SK-N-SH (cell line): ENCODE measurements at regions not wholly inside any gene's neighbourhood (a gene's known extent, or its start where the extent isn't known, plus 50 kb on each side); places are given as distances from the start of the nearest gene placed in this dataset.

Experiments
- CTCF ChIA-PET: fragments of 300-600, 350-600 bp; formaldehyde crosslinking; extraction: SDS; loops from one replicate; lab custom pipeline; 2021; lab: Yijun Ruan, JAX
- POLR2A ChIA-PET: fragments of 350-600 bp; sonication (Branson Sonifier 250); formaldehyde crosslinking; extraction: SDS; loops from one replicate; lab custom pipeline; 2020; ENCODE audit warnings: antibody characterized with exemption, inconsistent platforms; lab: Yijun Ruan, JAX
- DNase-seq: peaks from one replicate; pipeline ENCODE4 v3.0.0; 2012
- H2AFZ ChIP-seq: fragments of 200-600 bp; sonication (generic); 2 replicates; pipeline ENCODE4 v1.8.1; 2016; ENCODE audit warnings: antibody characterized with exemption, mild to moderate bottlenecking, low read depth
- H3F3A ChIP-seq: fragments of 200-600 bp; sonication (generic); replicated peaks from 2 replicates; pipeline ENCODE3; 2016; ENCODE audit warnings: antibody characterized with exemption, mild to moderate bottlenecking; ENCODE audit not compliant: insufficient read depth
- H3K27ac ChIP-seq, 2 experiments: fragments of 200-500 bp in 1 of 2; fragments of 200-600 bp in 1 of 2; sonication (Bioruptor generic) in 1 of 2; sonication (generic), shearing (Covaris generic) in 1 of 2; 2 replicates each; pipeline versions ENCODE4 v1.5.1 to v1.6.1; 2014 to 2016; ENCODE audit warnings: low read depth in 2 of 2, inconsistent platforms in 1 of 2, low read length in 1 of 2, mild to moderate bottlenecking in 1 of 2, mixed read lengths in 1 of 2
- H3K27me3 ChIP-seq: fragments of 200-600 bp; sonication (generic), shearing (Covaris generic); 2 replicates; pipeline ENCODE4 v1.6.1; 2016; ENCODE audit warnings: mixed run types; ENCODE audit not compliant: insufficient read depth
- H3K36me3 ChIP-seq, 2 experiments: fragments of 200-500 bp in 1 of 2; fragments of 200-600 bp in 1 of 2; sonication (Bioruptor generic) in 1 of 2; sonication (generic) in 1 of 2; replicated peaks in 1 of 2; 2 replicates each; pipeline versions ENCODE3 to v1.5.1; 2014 to 2016; ENCODE audit warnings: low read length in 1 of 2, mild to moderate bottlenecking in 1 of 2; ENCODE audit not compliant: insufficient read depth in 2 of 2, control insufficient read depth in 1 of 2
- H3K4me1 ChIP-seq, 2 experiments: fragments of 200-500 bp in 1 of 2; fragments of 200-600 bp in 1 of 2; sonication (Bioruptor generic) in 1 of 2; sonication (generic), shearing (Covaris generic) in 1 of 2; 2 replicates each; pipeline versions ENCODE4 v1.5.1 to v1.6.1; 2014 to 2016; ENCODE audit warnings: low read depth in 1 of 2, low read length in 1 of 2, mixed run types in 1 of 2; ENCODE audit not compliant: insufficient read depth in 2 of 2, control insufficient read depth in 1 of 2
- H3K4me2 ChIP-seq: fragments of 200-600 bp; sonication (generic), shearing (Covaris generic); 2 replicates; pipeline ENCODE4 v1.6.1; 2017; ENCODE audit warnings: mixed run types
- H3K4me3 ChIP-seq, 2 experiments: fragments of 200-500 bp in 1 of 2; fragments of 200-600 bp in 1 of 2; sonication (Bioruptor generic) in 1 of 2; sonication (generic), shearing (Covaris generic) in 1 of 2; 2 replicates each; pipeline versions ENCODE4 v1.5.1 to v1.8.1; 2014 to 2016; ENCODE audit warnings: low read depth in 2 of 2, inconsistent platforms in 1 of 2, low read length in 1 of 2, mild to moderate bottlenecking in 1 of 2, mixed read lengths in 1 of 2, moderate library complexity in 1 of 2
- H3K79me2 ChIP-seq: fragments of 200-600 bp; sonication (generic); 2 replicates; pipeline ENCODE4 v1.8.1; 2017; ENCODE audit warnings: mild to moderate bottlenecking; ENCODE audit not compliant: insufficient read depth
- H3K9ac ChIP-seq: fragments of 200-600 bp; sonication (generic); 2 replicates; pipeline ENCODE4 v1.6.1; 2017; ENCODE audit warnings: mixed run types
- H3K9me2 ChIP-seq: fragments of 200-600 bp; sonication (generic); 2 replicates; pipeline ENCODE4 v1.6.1; 2017; ENCODE audit warnings: mixed run types
- H3K9me3 ChIP-seq: fragments of 200-600 bp; sonication (generic); 2 replicates; pipeline ENCODE4 v1.6.1; 2017; ENCODE audit warnings: mixed run types, mild to moderate bottlenecking, moderate library complexity
- H4K20me1 ChIP-seq: fragments of 200-600 bp; sonication (generic); 2 replicates; pipeline ENCODE4 v1.6.1; 2017; ENCODE audit warnings: mild to moderate bottlenecking, mixed run types; ENCODE audit not compliant: insufficient read depth
- CHD2 ChIP-seq: fragments of 150-350 bp; IDR thresholded peaks from 2 replicates; pipeline ENCODE4 v1.6.1; 2018; ENCODE audit warnings: low read length; ENCODE audit not compliant: partially characterized antibody
- ELF1 ChIP-seq: IDR thresholded peaks from 2 replicates; pipeline ENCODE4 v1.4.0; 2012
- EZH2phosphoT487 ChIP-seq: fragments of 200-600 bp; sonication (generic); IDR thresholded peaks from 2 replicates; pipeline ENCODE4 v1.6.1; 2017; ENCODE audit warnings: low read depth, mixed run types, mild to moderate bottlenecking, antibody characterized with exemption, moderate library complexity, borderline replicate concordance
- FOSL2 ChIP-seq: IDR thresholded peaks from 2 replicates; pipeline ENCODE4 v1.4.0; 2012; ENCODE audit warnings: low read depth, mild to moderate bottlenecking, moderate library complexity, borderline replicate concordance
- FOXJ3 ChIP-seq: sonication (generic); formaldehyde crosslinking; IDR thresholded peaks from 2 replicates; pipeline ENCODE4 v1.5.1; 2020; ENCODE audit warnings: mild to moderate bottlenecking, missing genetic modification reagents
- FOXM1 ChIP-seq: IDR thresholded peaks from 2 replicates; pipeline ENCODE4 v1.4.0; 2012; ENCODE audit warnings: low read depth, mild to moderate bottlenecking
- GABPA ChIP-seq: IDR thresholded peaks from 2 replicates; pipeline ENCODE4 v1.4.0; 2012; ENCODE audit warnings: low read depth, mild to moderate bottlenecking
- GATA2 ChIP-seq: sonication (generic); formaldehyde crosslinking; IDR thresholded peaks from 2 replicates; pipeline ENCODE4 v1.5.0; 2020; ENCODE audit warnings: mild to moderate bottlenecking, missing genetic modification reagents
- JUND ChIP-seq: IDR thresholded peaks from 2 replicates; pipeline ENCODE4 v1.4.0; 2012
- NFIC ChIP-seq: IDR thresholded peaks from 2 replicates; pipeline ENCODE4 v1.4.0; 2012; ENCODE audit warnings: borderline replicate concordance
- POLR2AphosphoS5 ChIP-seq: IDR thresholded peaks from 2 replicates; pipeline ENCODE4 v1.6.1; 2012; ENCODE audit warnings: low read depth, low read length
- RAD21 ChIP-seq: IDR thresholded peaks from 2 replicates; pipeline ENCODE4 v1.6.1; 2012; ENCODE audit warnings: mild to moderate bottlenecking, low read length
- RCOR1 ChIP-seq: fragments of 150-350 bp; IDR thresholded peaks from 2 replicates; pipeline ENCODE4 v1.6.1; 2017; ENCODE audit warnings: antibody characterized with exemption, low read length
- RFX5 ChIP-seq: IDR thresholded peaks from 2 replicates; pipeline ENCODE4 v1.6.1; 2012; ENCODE audit warnings: mild to moderate bottlenecking, improper control_type of control experiment, low read length
- SIN3A ChIP-seq: IDR thresholded peaks from 2 replicates; pipeline ENCODE4 v1.6.1; 2012; ENCODE audit warnings: low read depth, mild to moderate bottlenecking, low read length, moderate library complexity, borderline replicate concordance
- SMC3 ChIP-seq: IDR thresholded peaks from 2 replicates; pipeline ENCODE4 v1.6.1; 2012; ENCODE audit warnings: low read depth, low read length, improper control_type of control experiment
- TAF1 ChIP-seq: IDR thresholded peaks from 2 replicates; pipeline ENCODE4 v1.6.1; 2012; ENCODE audit warnings: low read depth, mild to moderate bottlenecking, low read length, moderate library complexity, borderline replicate concordance
- WGBS: methylation state at CpG from one replicate; pipeline ENCODE4 v1.1.6; 2017; ENCODE audit warnings: low lambda C conversion rate; 5-methylcytosine and 5-hydroxymethylcytosine counted together
- TF ChIP-seq, protein P1 (sequence below): IDR thresholded peaks from 2 replicates; pipeline ENCODE4 v1.4.0; 2012; ENCODE audit warnings: low read depth, borderline replicate concordance
- TF ChIP-seq, protein P2 (sequence below): fragments of 150-350 bp; IDR thresholded peaks from 2 replicates; pipeline ENCODE4 v1.6.1; 2017; ENCODE audit warnings: antibody characterized with exemption, low read length, low read depth, borderline replicate concordance
- TF ChIP-seq, protein P3 (sequence below): IDR thresholded peaks from 2 replicates; pipeline ENCODE4 v1.4.0; 2012; ENCODE audit warnings: low read depth, borderline replicate concordance
- TF ChIP-seq, protein P4 (sequence below): IDR thresholded peaks from 2 replicates; pipeline ENCODE4 v1.6.1; 2012; ENCODE audit warnings: mild to moderate bottlenecking, low read depth, low read length, moderate library complexity
- TF ChIP-seq, protein P5 (sequence below): IDR thresholded peaks from 2 replicates; pipeline ENCODE4 v1.4.0; 2012; ENCODE audit warnings: low read depth

DNA sequence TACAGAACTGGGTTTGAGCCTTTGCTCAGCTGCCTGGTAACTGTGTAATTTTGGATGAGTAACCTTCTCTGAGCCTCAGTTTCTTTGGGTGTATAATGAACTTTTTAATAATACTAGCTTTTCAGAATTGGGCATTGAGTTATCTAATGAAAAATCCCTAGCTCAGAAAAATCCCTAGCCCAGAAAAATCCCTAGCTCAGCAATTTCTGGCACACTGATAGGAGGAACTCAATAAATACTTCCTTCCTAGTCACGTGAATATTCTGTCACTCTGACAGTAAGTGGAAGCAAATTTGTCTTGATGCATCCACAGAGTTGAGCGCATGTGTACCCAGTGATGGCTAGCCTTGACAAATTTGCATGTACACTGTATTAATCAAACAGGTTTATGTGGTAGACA is 817.6 kb downstream of the XPNPEP1 start:
- Histone ChIP-seq H3K4me3 (no peak overlapping the region), H3K4me2 (no peak overlapping the region), H3K27me3 (no peaks in the 10 kb centered on the region), H3K9me2 (no peaks in the 10 kb centered on the region), H2AFZ (no peak overlapping the region), H3K79me2 (no peaks in the 10 kb centered on the region), H3F3A (no peaks in the 10 kb centered on the region), H3K27ac (no peak overlapping the region), H4K20me1 (no peaks in the 10 kb centered on the region), H3K36me3 (no peaks in the 10 kb centered on the region), H3K9me3 (no peaks in the 10 kb centered on the region), H3K9ac (no peak overlapping the region), H3K4me1 (no peaks in the 10 kb centered on the region)
- no peak for TF ChIP-seq FOSL2
- TF ChIP-seq, protein P1, sequence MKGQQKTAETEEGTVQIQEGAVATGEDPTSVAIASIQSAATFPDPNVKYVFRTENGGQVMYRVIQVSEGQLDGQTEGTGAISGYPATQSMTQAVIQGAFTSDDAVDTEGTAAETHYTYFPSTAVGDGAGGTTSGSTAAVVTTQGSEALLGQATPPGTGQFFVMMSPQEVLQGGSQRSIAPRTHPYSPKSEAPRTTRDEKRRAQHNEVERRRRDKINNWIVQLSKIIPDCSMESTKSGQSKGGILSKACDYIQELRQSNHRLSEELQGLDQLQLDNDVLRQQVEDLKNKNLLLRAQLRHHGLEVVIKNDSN, result no peak
- no peak for TF ChIP-seq JUND
- TF ChIP-seq FOXJ3 (CRISPR knock-in tag), result no peak
- no peak for TF ChIP-seq POLR2AphosphoS5
- TF ChIP-seq, protein P2, sequence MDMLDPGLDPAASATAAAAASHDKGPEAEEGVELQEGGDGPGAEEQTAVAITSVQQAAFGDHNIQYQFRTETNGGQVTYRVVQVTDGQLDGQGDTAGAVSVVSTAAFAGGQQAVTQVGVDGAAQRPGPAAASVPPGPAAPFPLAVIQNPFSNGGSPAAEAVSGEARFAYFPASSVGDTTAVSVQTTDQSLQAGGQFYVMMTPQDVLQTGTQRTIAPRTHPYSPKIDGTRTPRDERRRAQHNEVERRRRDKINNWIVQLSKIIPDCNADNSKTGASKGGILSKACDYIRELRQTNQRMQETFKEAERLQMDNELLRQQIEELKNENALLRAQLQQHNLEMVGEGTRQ, result no peak
- TF ChIP-seq RAD21, result no peak
- no peak for TF ChIP-seq NFIC
- no peak for TF ChIP-seq EZH2phosphoT487
- no peak for TF ChIP-seq RCOR1
- TF ChIP-seq ELF1, result no peak
- TF ChIP-seq, protein P3, sequence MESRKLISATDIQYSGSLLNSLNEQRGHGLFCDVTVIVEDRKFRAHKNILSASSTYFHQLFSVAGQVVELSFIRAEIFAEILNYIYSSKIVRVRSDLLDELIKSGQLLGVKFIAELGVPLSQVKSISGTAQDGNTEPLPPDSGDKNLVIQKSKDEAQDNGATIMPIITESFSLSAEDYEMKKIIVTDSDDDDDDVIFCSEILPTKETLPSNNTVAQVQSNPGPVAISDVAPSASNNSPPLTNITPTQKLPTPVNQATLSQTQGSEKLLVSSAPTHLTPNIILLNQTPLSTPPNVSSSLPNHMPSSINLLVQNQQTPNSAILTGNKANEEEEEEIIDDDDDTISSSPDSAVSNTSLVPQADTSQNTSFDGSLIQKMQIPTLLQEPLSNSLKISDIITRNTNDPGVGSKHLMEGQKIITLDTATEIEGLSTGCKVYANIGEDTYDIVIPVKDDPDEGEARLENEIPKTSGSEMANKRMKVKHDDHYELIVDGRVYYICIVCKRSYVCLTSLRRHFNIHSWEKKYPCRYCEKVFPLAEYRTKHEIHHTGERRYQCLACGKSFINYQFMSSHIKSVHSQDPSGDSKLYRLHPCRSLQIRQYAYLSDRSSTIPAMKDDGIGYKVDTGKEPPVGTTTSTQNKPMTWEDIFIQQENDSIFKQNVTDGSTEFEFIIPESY, result no peak
- no peak for TF ChIP-seq GABPA
- no peak for TF ChIP-seq CHD2
- TF ChIP-seq TAF1, result no peak
- TF ChIP-seq FOXM1, result no peak
- 28% methylated on average over 2 of the region's 2 CpGs for WGBS
- no peak for DNase-seq
- POLR2A ChIA-PET, result no interaction called here
- CTCF ChIA-PET, result interaction anchor here (0.6 to 1.6 kb wide), 2 partner anchors 97 to 116 kb away, joined by 3 read pairs; no protein-coding TSS in a partner anchor

DNA sequence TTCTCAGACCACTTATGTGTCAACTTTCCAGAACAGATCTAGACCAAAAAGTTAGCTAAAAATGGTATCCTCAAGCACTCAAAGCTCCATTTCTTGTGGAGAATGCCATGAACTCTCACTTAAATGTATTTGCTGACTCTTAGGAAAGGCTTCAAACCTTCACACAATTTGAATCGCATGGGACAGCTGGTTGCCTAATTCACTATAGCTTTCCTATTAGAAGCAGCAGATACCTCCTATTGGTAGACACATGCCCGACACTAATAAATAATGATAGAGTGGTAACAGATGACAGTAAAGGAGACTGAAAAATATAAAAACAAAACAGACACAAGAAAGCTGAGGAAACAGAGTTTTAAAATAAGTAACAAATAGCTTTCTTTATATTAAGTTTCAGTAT is 818.5 kb downstream of the XPNPEP1 start:
- ChIA-PET CTCF (interaction anchor here (1.6 kb wide), 1 partner anchor 98 kb away, joined by 3 read pairs; no protein-coding TSS in a partner anchor), POLR2A (no interaction called here)
- TF ChIP-seq SIN3A (no peak), FOSL2 (no peak), RAD21 (no peak), POLR2AphosphoS5 (no peak), GABPA (no peak), RFX5 (no peak), TAF1 (no peak), FOXM1 (no peak), SMC3 (no peak), GATA2 (CRISPR knock-in tag) (no peak)
- TF ChIP-seq, protein P4, sequence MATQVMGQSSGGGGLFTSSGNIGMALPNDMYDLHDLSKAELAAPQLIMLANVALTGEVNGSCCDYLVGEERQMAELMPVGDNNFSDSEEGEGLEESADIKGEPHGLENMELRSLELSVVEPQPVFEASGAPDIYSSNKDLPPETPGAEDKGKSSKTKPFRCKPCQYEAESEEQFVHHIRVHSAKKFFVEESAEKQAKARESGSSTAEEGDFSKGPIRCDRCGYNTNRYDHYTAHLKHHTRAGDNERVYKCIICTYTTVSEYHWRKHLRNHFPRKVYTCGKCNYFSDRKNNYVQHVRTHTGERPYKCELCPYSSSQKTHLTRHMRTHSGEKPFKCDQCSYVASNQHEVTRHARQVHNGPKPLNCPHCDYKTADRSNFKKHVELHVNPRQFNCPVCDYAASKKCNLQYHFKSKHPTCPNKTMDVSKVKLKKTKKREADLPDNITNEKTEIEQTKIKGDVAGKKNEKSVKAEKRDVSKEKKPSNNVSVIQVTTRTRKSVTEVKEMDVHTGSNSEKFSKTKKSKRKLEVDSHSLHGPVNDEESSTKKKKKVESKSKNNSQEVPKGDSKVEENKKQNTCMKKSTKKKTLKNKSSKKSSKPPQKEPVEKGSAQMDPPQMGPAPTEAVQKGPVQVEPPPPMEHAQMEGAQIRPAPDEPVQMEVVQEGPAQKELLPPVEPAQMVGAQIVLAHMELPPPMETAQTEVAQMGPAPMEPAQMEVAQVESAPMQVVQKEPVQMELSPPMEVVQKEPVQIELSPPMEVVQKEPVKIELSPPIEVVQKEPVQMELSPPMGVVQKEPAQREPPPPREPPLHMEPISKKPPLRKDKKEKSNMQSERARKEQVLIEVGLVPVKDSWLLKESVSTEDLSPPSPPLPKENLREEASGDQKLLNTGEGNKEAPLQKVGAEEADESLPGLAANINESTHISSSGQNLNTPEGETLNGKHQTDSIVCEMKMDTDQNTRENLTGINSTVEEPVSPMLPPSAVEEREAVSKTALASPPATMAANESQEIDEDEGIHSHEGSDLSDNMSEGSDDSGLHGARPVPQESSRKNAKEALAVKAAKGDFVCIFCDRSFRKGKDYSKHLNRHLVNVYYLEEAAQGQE, result no peak
- TF ChIP-seq, protein P5, sequence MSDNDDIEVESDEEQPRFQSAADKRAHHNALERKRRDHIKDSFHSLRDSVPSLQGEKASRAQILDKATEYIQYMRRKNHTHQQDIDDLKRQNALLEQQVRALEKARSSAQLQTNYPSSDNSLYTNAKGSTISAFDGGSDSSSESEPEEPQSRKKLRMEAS, result no peak

More for the DNA sequence above, 818.5 kb downstream of the XPNPEP1 start:
- no peaks in the 10 kb centered on the region for H3K36me3 ChIP-seq
- H3K9me3 ChIP-seq, result no peaks in the 10 kb centered on the region
- H4K20me1 ChIP-seq, result no peaks in the 10 kb centered on the region
- H3K27me3 ChIP-seq, result no peaks in the 10 kb centered on the region
- H3F3A ChIP-seq, result no peaks in the 10 kb centered on the region
- no peak overlapping the region for H3K4me3 ChIP-seq
- DNase-seq, result no peak
- no peak overlapping the region for H3K9ac ChIP-seq
- H2AFZ ChIP-seq, result no peak overlapping the region
- H3K4me2 ChIP-seq, result no peak overlapping the region
- no peaks in the 10 kb centered on the region for H3K4me1 ChIP-seq
- 37% methylated on average over 2 of the region's 2 CpGs for WGBS
- no peak overlapping the region for H3K27ac ChIP-seq
- no peaks in the 10 kb centered on the region for H3K9me2 ChIP-seq
- H3K79me2 ChIP-seq, result no peaks in the 10 kb centered on the region
